Naive B cell (primary cell): ENCODE measurements at regions not wholly inside any gene's neighbourhood (a gene's known extent, or its start where the extent isn't known, plus 50 kb on each side); places are given as distances from the start of the nearest gene placed in this dataset.

Source experiments
- ATAC-seq, 2 donors: fragments of 150-1000 bp; cut with Tn5 transposase; 2 replicates each; pipeline ENCODE4 v1.10.0; 2021; ENCODE audit warnings: low read depth in 2 of 2, mild to moderate bottlenecking in 2 of 2, moderate library complexity in 2 of 2
- DNase-seq: peaks from one replicate; pipeline ENCODE4 v3.0.0; 2022
- H3K27ac Mint-ChIP-seq, 6 donors: one replicate each; pipeline ENCODE4 v1.8.0; 2020 to 2022; ENCODE audit warnings: mild to moderate bottlenecking in 6 of 6, mixed read lengths in 6 of 6, moderate library complexity in 5 of 6, inconsistent platforms in 2 of 6
- H3K27me3 Mint-ChIP-seq, 3 donors: one replicate each; pipeline ENCODE4 v1.8.0; 2021 to 2022; ENCODE audit warnings: mixed read lengths in 3 of 3, mild to moderate bottlenecking in 1 of 3
- H3K36me3 Mint-ChIP-seq, 2 donors: one replicate each; pipeline ENCODE4 v1.8.0; 2020 to 2022; ENCODE audit warnings: mixed read lengths in 2 of 2, inconsistent platforms in 1 of 2, mild to moderate bottlenecking in 1 of 2
- H3K4me1 Mint-ChIP-seq, 3 donors: one replicate each; pipeline ENCODE4 v1.8.0; 2020 to 2022; ENCODE audit warnings: mixed read lengths in 3 of 3, inconsistent platforms in 1 of 3, mild to moderate bottlenecking in 1 of 3, moderate library complexity in 1 of 3
- H3K4me3 Mint-ChIP-seq, 8 donors: one replicate each; pipeline ENCODE4 v1.8.0; 2020 to 2022; ENCODE audit warnings: mild to moderate bottlenecking in 8 of 8, mixed read lengths in 8 of 8, moderate library complexity in 8 of 8, inconsistent platforms in 2 of 8
- H3K9me3 Mint-ChIP-seq, 7 donors: one replicate each; pipeline ENCODE4 v1.8.0; 2020 to 2022; ENCODE audit warnings: mixed read lengths in 7 of 7, mild to moderate bottlenecking in 5 of 7, inconsistent platforms in 2 of 7, moderate library complexity in 1 of 7

GRCh38 chr3:132961991-132962390 lies 76.2 kb upstream of the TMEM108 start:
- H3K36me3 Mint-ChIP-seq: no peaks in the 10 kb centered on the region
- ATAC-seq: no peak
- peaks cover 0 to 10% (median 8%) of the 10 kb centered on the region in 3 donors for H3K27me3 Mint-ChIP-seq
- no peak overlapping the region for H3K4me3 Mint-ChIP-seq
- peaks cover 0 to 6% (median 0%) of the 10 kb centered on the region in 7 donors for H3K9me3 Mint-ChIP-seq
- no peak for DNase-seq
- H3K4me1 Mint-ChIP-seq: no peaks in the 10 kb centered on the region
- H3K27ac Mint-ChIP-seq: no peak overlapping the region

GRCh38 chr3:132953683-132954082 lies 84.5 kb upstream of the TMEM108 start:
- H3K27ac Mint-ChIP-seq: no peak overlapping the region
- no peak overlapping the region for H3K4me3 Mint-ChIP-seq
- ATAC-seq (no peak), DNase-seq (no peak)
- H3K36me3 Mint-ChIP-seq: no peaks in the 10 kb centered on the region
- peaks cover 10 to 17% (median 16%) of the 10 kb centered on the region in 3 donors for H3K27me3 Mint-ChIP-seq
- peaks cover 0 to 5% (median 3%) of the 10 kb centered on the region in 7 donors for H3K9me3 Mint-ChIP-seq
- H3K4me1 Mint-ChIP-seq: no peaks in the 10 kb centered on the region

- Mint-ChIP-seq H3K4me3 (no peak overlapping the region), H3K36me3 (no peaks in the 10 kb centered on the region), H3K27ac (no peak overlapping the region), H3K27me3 (peaks cover 0 to 6% (median 3%) of the 10 kb centered on the region in 3 donors), H3K4me1 (no peaks in the 10 kb centered on the region), H3K9me3 (peaks cover 0 to 4% (median 0%) of the 10 kb centered on the region in 7 donors)
- DNase-seq (no peak), ATAC-seq (no peak)
Observed at GRCh38 chr3:132927896-132928295, 110.3 kb upstream of the TMEM108 start.

GRCh38 chr3:132926098-132926497 lies 112.1 kb upstream of the TMEM108 start:
- no peaks in the 10 kb centered on the region for H3K9me3 Mint-ChIP-seq
- H3K4me3 Mint-ChIP-seq: no peak overlapping the region
- DNase-seq: no peak
- peaks cover 0 to 6% (median 3%) of the 10 kb centered on the region in 3 donors for H3K27me3 Mint-ChIP-seq
- no peaks in the 10 kb centered on the region for H3K36me3 Mint-ChIP-seq
- H3K4me1 Mint-ChIP-seq: no peaks in the 10 kb centered on the region
- no peak overlapping the region for H3K27ac Mint-ChIP-seq
- ATAC-seq: no peak

- no peak overlapping the region for H3K27ac Mint-ChIP-seq
- no peak for ATAC-seq
- no peak for DNase-seq
- no peak overlapping the region for H3K4me3 Mint-ChIP-seq
- no peaks in the 10 kb centered on the region for H3K9me3 Mint-ChIP-seq
- H3K4me1 Mint-ChIP-seq: no peaks in the 10 kb centered on the region
- peaks cover 0 to 6% (median 3%) of the 10 kb centered on the region in 3 donors for H3K27me3 Mint-ChIP-seq
- no peaks in the 10 kb centered on the region for H3K36me3 Mint-ChIP-seq
Observed at GRCh38 chr3:132925256-132925930, 112.8 kb upstream of the TMEM108 start.

GRCh38 chr3:132916096-132916495 lies 122.1 kb upstream of the TMEM108 start:
- no peak overlapping the region for H3K4me3 Mint-ChIP-seq
- H3K27ac Mint-ChIP-seq: no peak overlapping the region
- no peaks in the 10 kb centered on the region for H3K4me1 Mint-ChIP-seq
- H3K27me3 Mint-ChIP-seq: peaks cover 0 to 5% (median 0%) of the 10 kb centered on the region in 3 donors
- no peak for DNase-seq
- no peak for ATAC-seq
- H3K36me3 Mint-ChIP-seq: no peaks in the 10 kb centered on the region
- H3K9me3 Mint-ChIP-seq: peaks cover 0 to 10% (median 5%) of the 10 kb centered on the region in 7 donors

GRCh38 chr3:132912416-132912753 lies 125.8 kb upstream of the TMEM108 start:
- ATAC-seq (no peak), DNase-seq (no peak)
- H3K9me3 Mint-ChIP-seq: peaks cover 0 to 10% (median 5%) of the 10 kb centered on the region in 7 donors
- H3K27me3 Mint-ChIP-seq: peaks cover 0 to 6% (median 5%) of the 10 kb centered on the region in 3 donors
- H3K4me3 Mint-ChIP-seq: peak overlapping the region in 1 of 8 donors; percentile 37
- no peak overlapping the region for H3K27ac Mint-ChIP-seq
- no peaks in the 10 kb centered on the region for H3K4me1 Mint-ChIP-seq
- H3K36me3 Mint-ChIP-seq: no peaks in the 10 kb centered on the region

DNA sequence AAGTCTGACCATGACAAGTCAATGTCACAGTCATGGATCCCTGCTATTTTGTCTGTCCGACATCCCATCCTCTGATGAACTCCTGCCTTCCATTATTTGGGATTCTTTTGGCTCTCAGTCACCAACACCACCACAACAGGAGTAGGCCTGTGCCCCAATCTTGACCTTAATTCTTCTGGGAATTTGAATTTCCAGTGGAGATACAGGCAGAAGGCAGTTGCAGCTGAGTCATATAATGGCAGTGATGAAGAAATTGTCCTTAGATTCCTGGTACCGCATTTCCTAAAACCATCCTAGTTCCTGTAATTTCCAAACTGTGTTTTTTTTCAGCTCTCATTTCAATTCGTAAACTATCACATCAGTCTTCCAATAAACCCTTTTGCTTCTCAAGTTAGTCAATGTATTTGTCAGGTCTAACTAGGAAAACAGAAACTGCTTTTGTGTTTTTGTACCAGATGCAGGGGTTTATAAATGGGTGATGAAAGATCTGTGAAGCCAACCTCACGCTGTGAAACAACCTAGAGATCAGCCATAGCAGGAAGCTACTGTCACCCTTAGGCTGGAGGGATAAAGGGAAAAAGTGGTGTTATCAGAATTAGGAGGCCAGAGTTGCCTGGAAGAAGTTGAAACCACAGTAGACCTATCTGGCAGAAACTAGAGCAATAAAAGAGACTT lies 126.3 kb upstream of the TMEM108 start:
- Mint-ChIP-seq H3K9me3 (peaks cover 0 to 10% (median 5%) of the 10 kb centered on the region in 7 donors), H3K4me3 (no peak overlapping the region), H3K4me1 (no peaks in the 10 kb centered on the region), H3K27me3 (peaks cover 0 to 6% (median 5%) of the 10 kb centered on the region in 3 donors), H3K27ac (no peak overlapping the region), H3K36me3 (no peaks in the 10 kb centered on the region)
- no peak for DNase-seq
- no peak for ATAC-seq

- no peaks in the 10 kb centered on the region for H3K4me1 Mint-ChIP-seq
- H3K36me3 Mint-ChIP-seq: no peaks in the 10 kb centered on the region
Observed at GRCh38 chr3:132907293-132907692, 130.9 kb upstream of the TMEM108 start.

DNA sequence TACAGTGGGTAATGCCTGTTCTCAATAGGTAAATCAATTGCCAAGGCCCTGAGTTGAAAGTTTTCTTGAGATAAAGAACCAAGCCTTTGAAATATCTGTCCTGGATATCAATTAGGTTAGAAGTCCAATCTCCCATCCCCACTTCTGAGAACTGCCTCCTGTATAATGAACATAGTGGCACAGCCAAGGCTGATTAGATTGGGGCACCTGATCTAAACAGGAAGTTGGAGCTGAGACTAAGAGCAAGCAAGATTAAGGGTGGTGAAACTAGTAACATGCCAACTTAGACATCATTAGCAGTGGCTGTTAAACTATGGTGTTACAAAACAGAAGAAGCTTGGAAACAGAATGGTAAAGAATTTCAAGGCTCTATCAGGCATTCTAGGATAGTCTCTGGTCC lies 137.7 kb upstream of the TMEM108 start:
- H3K27ac Mint-ChIP-seq: no peak overlapping the region
- DNase-seq: no peak
- no peak overlapping the region for H3K4me3 Mint-ChIP-seq
- no peak for ATAC-seq
- H3K27me3 Mint-ChIP-seq: peaks cover 0 to 9% (median 0%) of the 10 kb centered on the region in 3 donors
- no peaks in the 10 kb centered on the region for H3K4me1 Mint-ChIP-seq
- H3K36me3 Mint-ChIP-seq: no peaks in the 10 kb centered on the region
- H3K9me3 Mint-ChIP-seq: peaks cover 0 to 3% (median 0%) of the 10 kb centered on the region in 7 donors

More at GRCh38 chr3:132907293-132907692, 130.9 kb upstream of the TMEM108 start:
- Mint-ChIP-seq H3K9me3 (peaks cover 0 to 3% (median 0%) of the 10 kb centered on the region in 7 donors), H3K27me3 (peaks cover 0 to 14% (median 6%) of the 10 kb centered on the region in 3 donors), H3K4me3 (no peak overlapping the region), H3K27ac (no peak overlapping the region)
- DNase-seq: no peak
- ATAC-seq: no peak

GRCh38 chr3:132898141-132898540 lies 140.1 kb upstream of the TMEM108 start:
- ATAC-seq (no peak), DNase-seq (no peak)
- Mint-ChIP-seq H3K27ac (no peak overlapping the region), H3K36me3 (no peaks in the 10 kb centered on the region), H3K4me1 (no peaks in the 10 kb centered on the region), H3K4me3 (no peak overlapping the region), H3K27me3 (peaks cover 0 to 5% (median 0%) of the 10 kb centered on the region in 3 donors), H3K9me3 (peaks cover 0 to 4% (median 2%) of the 10 kb centered on the region in 7 donors)

DNA sequence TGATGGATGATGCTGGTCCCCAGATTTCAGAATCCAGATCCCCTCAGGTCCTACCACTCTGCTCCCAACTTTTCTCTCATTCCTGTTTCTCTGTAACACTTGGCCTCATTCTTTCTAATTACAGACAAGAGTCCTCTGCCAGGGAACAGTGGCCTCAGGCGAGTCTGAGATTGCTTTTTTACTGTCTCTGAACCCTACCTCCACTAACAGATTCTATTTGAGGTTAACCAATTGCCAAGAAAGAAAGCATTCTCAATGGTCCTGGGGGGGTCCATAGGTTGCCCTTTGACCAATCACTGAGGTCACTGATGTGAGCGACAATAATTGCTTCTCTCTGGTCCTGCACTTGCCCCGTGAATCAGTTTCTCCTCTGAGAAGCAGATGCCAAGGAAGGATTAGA lies 145.2 kb upstream of the TMEM108 start:
- H3K4me3 Mint-ChIP-seq: no peak overlapping the region
- H3K36me3 Mint-ChIP-seq: no peaks in the 10 kb centered on the region

GRCh38 chr3:132881756-132882409 lies 156.3 kb upstream of the TMEM108 start:
- no peak for ATAC-seq
- H3K27me3 Mint-ChIP-seq: peaks cover 6 to 12% (median 12%) of the 10 kb centered on the region in 3 donors
- peaks cover 0 to 7% (median 5%) of the 10 kb centered on the region in 3 donors for H3K4me1 Mint-ChIP-seq
- H3K27ac Mint-ChIP-seq: no peak overlapping the region
- no peak for DNase-seq
- H3K9me3 Mint-ChIP-seq: peaks cover 0 to 7% (median 0%) of the 10 kb centered on the region in 7 donors
- peak overlapping the region in 1 of 8 donors; percentile 11 for H3K4me3 Mint-ChIP-seq
- H3K36me3 Mint-ChIP-seq: no peaks in the 10 kb centered on the region

More for the DNA sequence above, 145.2 kb upstream of the TMEM108 start:
- no peak for ATAC-seq
- Mint-ChIP-seq H3K27ac (peak overlapping the region in 1 of 6 donors; percentile 75), H3K9me3 (peaks cover 0 to 8% (median 3%) of the 10 kb centered on the region in 7 donors), H3K4me1 (no peaks in the 10 kb centered on the region), H3K27me3 (no peaks in the 10 kb centered on the region)
- DNase-seq: no peak
